HK-2 (cell line): ENCODE measurements at regions not wholly inside any gene's neighbourhood (a gene's known extent, or its start where the extent isn't known, plus 50 kb on each side); places are given as distances from the start of the nearest gene placed in this dataset.
"Not testable (repeated sequence)": the region's sequence is repeated elsewhere in the genome, so short reads cannot be mapped to it uniquely, and the experiment has no call there.

Source experiments
- DNase-seq: peaks from one replicate; pipeline ENCODE4 v3.0.0-alpha.2; 2018; ENCODE audit not compliant: unreplicated experiment

DNA sequence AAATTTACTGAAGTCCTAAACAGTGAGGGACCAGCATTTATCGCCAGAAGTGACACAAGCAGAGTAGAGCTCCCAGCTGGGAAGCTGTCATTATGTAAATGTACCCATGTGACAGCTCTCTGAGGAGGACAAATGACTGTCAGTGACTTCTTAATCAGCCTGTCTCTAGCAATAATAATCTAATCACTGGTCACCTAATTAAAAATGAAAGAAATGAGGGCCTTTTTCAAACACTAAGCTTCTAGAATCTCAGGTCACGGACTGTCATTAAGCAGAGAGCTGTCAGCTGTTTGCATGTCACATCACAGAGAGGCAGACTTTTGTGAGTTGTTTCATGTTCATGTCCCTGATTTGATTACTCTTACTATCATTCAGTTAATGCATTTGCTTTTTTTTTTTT is 77.9 kb upstream of the FBXL17 start:
- no peak for DNase-seq

DNA sequence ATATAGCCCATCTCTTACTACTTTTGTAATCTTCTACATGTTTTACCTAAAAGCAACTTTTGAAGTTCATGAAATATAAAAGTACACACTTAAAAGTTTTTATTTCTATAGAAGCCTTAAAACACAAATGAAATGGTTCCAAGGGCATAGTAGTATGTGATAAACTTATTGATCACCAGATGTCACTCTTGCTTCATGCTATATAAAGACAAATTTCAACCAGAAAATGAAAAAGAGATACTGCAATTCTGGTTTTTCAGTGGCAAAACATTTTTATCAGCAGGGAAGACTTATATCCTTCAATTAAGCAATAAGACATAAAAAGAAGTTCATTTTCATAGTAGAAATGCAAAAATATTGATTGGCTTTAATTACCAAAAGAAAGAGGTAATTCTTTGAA is 69.4 kb upstream of the FBXL17 start:
- no peak for DNase-seq

- not testable (repeated sequence) for DNase-seq
Measured at GRCh38 chr5:108444130-108444529, 62.2 kb upstream of the FBXL17 start.

DNA sequence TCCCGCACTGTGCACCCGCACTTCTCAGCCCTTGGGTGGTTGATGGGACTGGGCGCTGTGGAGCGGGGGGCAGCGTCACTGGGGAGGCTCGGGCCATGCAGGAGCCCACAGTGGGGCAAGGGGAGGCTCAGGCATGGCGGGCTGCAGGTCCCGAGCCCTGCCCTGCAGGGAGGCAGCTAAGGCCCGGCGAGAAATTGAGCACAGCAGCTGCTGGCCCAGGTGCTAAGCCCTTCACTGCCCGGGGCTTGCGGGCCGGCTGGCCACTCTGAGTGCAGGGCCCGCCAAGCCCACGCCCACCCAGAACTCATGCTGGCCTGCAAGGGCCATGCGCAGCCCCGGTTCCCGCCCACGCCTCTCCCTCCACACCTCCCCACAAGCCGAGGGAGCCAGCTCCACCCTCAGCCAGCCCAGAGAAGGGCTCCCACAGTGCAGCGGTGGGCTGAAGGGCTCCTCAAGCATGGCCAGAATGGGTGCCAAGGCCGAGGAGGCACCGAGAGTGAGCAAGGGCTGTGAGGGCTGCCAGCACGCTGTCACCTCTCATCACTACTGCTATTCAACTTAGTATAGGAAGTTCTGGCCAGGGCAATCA is 60.3 kb upstream of the FBXL17 start:
- not testable (repeated sequence) for DNase-seq

GRCh38 chr5:108437425-108437824 is 55.5 kb upstream of the FBXL17 start:
- no peak for DNase-seq

- DNase-seq: no peak
Measured at GRCh38 chr5:108436696-108437095, 54.8 kb upstream of the FBXL17 start.

DNA sequence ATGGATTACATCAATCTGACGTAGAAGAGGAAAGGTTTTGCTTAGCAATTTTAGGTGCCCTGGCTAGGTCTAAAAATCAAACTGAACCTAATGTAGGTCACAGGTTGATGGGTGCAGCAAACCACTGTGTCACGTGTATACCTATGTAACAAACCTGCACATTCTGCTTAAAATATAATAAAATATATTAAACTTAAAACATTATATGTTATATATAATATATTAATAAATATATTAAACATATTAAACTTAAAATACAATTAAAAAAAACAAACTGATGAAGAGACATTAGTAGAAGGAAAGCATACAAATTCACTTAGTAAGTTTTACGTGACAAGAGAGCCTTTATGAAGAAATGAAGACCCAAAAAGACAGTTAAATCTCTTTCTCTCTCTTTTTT is 51.7 kb upstream of the FBXL17 start:
- DNase-seq: no peak

GRCh38 chr5:108432024-108432423 is 50.1 kb upstream of the FBXL17 start:
- no peak for DNase-seq
